ENCODE measurements at regions not wholly inside any gene's neighbourhood (a gene's known extent, or its start where the extent isn't known, plus 50 kb on each side); places are given as distances from the start of the nearest gene placed in this dataset.

GRCh38 chr4:123007679-123008078 is 85.3 kb upstream of the NUDT6 start:
- no peak for TF ChIP-seq MAX (IDR thresholded peaks at IDR 0.05)
- no peak for TF ChIP-seq USF1 (IDR thresholded peaks at IDR 0.05)
- TF ChIP-seq REST (IDR thresholded peaks at IDR 0.05; ENCODE audit: low read depth): no peak
- TF ChIP-seq TAF1 (IDR thresholded peaks at IDR 0.05; ENCODE audit: low read depth): no peak
- TF ChIP-seq NFIC (IDR thresholded peaks at IDR 0.05): no peak
